ENCODE measurements at regions not wholly inside any gene's neighbourhood (a gene's known extent, or its start where the extent isn't known, plus 50 kb on each side); places are given as distances from the start of the nearest gene placed in this dataset.

DNA sequence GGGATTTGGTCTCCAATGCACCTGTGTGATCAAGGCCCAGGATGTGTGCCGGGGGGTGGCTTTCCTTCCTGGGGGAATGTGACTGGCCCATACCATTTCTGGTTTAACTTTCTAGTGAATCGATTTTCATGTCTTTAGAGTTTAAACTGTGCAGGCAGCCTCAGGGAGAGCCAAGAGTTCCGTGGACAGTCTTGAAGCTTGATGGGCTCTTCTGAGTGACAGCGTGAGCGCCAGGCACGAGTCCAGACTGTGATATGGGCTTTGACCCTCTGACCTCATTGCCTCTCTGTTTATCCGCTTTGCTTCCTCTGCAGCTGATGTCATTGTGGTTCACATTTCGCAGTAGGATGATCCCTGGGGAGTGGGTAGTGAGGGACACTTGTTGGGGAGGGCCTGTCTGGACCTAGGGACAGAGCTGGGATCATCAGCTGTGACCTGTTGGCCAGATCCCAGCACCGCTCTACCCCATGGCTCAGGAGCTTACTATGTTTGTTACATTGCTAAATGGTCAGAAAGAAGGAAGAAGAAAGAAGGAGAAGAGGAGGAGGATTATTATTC is 80.6 kb upstream of the CLDN5 start:
- H3K36me3 ChIP-seq = no peaks in the 10 kb centered on the region
- intact Hi-C loops (cut with micrococcal nuclease) = no loop called here
- no peaks in the 10 kb centered on the region for H3K9me3 ChIP-seq (replicated peaks)
- peaks cover 37% of the 10 kb centered on the region for H3K27me3 ChIP-seq (ENCODE audit: low read depth)
- no peak for DNase-seq
- H3K27ac ChIP-seq (replicated peaks) = no peak overlapping the region
- H3K4me1 ChIP-seq = peaks cover 26% of the 10 kb centered on the region
- no peak overlapping the region for H3K4me3 ChIP-seq
- TF ChIP-seq, protein P1, sequence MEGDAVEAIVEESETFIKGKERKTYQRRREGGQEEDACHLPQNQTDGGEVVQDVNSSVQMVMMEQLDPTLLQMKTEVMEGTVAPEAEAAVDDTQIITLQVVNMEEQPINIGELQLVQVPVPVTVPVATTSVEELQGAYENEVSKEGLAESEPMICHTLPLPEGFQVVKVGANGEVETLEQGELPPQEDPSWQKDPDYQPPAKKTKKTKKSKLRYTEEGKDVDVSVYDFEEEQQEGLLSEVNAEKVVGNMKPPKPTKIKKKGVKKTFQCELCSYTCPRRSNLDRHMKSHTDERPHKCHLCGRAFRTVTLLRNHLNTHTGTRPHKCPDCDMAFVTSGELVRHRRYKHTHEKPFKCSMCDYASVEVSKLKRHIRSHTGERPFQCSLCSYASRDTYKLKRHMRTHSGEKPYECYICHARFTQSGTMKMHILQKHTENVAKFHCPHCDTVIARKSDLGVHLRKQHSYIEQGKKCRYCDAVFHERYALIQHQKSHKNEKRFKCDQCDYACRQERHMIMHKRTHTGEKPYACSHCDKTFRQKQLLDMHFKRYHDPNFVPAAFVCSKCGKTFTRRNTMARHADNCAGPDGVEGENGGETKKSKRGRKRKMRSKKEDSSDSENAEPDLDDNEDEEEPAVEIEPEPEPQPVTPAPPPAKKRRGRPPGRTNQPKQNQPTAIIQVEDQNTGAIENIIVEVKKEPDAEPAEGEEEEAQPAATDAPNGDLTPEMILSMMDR (IDR thresholded peaks at IDR 0.05; ENCODE audit: borderline replicate concordance) = no peak

DNA sequence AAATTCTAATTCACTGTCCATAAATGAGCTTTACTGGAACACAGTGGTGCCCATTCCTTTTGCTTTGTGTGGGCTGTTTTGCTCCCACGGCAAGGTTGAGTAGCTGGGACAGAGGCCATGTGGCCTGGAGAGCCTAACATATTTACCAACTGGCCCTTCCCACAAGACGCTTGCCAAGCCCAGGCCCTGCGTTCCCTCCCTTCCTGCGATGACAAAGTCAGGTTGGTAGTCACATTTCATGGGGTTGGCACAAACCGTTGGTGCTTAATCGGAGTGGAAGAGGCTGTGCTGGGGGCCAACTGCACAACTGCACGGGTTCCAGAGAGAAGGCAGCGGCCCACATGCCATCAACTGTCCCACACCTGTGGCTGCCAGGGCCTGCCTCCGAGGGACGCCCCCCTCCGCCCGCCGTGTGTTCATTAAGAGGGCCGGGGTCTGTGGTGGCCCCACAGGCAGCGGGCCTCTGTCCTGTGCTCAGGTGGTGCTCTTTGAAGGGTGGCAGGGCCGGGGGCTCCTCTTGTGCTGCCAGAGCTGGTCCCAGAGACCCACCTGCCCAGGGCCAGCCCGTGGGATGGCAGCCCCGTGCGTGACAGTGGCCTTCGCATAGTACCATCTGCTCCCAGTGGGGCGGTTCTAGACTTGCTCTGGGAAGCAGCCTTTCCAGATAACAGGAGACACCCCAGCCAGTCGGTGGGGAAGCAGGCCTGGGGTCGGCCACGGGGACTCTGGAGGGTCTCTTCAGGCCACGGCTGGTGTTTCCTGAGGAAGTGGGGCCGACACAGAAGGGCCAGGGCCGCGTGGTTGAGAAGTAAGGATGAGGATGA is 81.5 kb upstream of the CLDN5 start:
- H3K9me3 ChIP-seq (replicated peaks) = no peaks in the 10 kb centered on the region
- peaks cover 32% of the 10 kb centered on the region for H3K27me3 ChIP-seq (ENCODE audit: low read depth)
- H3K27ac ChIP-seq (replicated peaks) = no peak overlapping the region
- H3K4me3 ChIP-seq = no peak overlapping the region
- intact Hi-C loops (cut with micrococcal nuclease) = no loop called here
- TF ChIP-seq, protein P1 (IDR thresholded peaks at IDR 0.05; ENCODE audit: borderline replicate concordance) = no peak
- no peak for DNase-seq
- H3K36me3 ChIP-seq = no peaks in the 10 kb centered on the region
- peaks cover 26% of the 10 kb centered on the region for H3K4me1 ChIP-seq

DNA sequence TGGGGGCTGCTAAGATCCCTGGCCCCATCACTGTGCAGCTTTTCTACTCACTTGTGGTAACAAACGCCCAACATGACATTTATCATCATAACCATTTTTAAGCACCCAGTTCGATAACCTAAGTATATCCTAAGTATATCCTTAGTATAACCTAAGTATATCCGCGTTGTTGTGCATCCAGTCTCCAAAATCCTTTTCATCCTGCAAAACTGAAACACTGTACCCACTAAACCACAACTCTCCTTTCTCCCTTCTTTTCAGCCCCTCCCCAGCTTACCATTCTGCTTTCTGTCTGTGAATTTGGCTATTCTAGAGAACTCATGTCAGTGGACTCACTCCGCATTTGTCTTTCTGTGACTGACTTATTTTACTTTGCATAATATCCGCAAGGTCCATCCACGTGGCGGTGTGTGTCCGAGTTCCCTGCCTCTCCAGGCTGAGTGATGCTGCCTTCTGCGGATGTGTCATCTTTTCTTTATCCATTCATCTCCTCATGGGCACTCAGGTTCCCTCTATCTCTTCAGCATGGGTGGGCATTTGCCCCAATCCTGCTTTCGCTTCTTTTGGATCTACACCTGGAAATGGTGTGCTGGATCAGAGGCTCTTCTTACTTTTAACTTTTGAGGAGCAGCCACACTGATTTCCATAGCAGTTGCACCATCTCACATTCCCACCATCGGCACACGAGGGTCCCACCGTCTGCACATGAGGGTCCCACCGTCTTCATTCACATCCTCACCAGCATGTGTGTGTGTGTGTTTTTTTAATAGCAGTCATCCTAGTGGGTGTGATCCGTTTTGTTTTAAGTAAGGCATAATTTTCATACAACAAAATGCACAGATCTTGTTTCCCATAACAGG is 82.4 kb upstream of the CLDN5 start:
- DNase-seq = no peak
- TF ChIP-seq, protein P1 (IDR thresholded peaks at IDR 0.05; ENCODE audit: borderline replicate concordance) = no peak
- Histone ChIP-seq H3K27ac (replicated peaks) (no peak overlapping the region), H3K27me3 (ENCODE audit: low read depth) (peaks cover 32% of the 10 kb centered on the region), H3K36me3 (no peaks in the 10 kb centered on the region), H3K9me3 (replicated peaks) (no peaks in the 10 kb centered on the region), H3K4me1 (peaks cover 26% of the 10 kb centered on the region), H3K4me3 (no peak overlapping the region)
- intact Hi-C loops (cut with micrococcal nuclease) = no loop called here

DNA sequence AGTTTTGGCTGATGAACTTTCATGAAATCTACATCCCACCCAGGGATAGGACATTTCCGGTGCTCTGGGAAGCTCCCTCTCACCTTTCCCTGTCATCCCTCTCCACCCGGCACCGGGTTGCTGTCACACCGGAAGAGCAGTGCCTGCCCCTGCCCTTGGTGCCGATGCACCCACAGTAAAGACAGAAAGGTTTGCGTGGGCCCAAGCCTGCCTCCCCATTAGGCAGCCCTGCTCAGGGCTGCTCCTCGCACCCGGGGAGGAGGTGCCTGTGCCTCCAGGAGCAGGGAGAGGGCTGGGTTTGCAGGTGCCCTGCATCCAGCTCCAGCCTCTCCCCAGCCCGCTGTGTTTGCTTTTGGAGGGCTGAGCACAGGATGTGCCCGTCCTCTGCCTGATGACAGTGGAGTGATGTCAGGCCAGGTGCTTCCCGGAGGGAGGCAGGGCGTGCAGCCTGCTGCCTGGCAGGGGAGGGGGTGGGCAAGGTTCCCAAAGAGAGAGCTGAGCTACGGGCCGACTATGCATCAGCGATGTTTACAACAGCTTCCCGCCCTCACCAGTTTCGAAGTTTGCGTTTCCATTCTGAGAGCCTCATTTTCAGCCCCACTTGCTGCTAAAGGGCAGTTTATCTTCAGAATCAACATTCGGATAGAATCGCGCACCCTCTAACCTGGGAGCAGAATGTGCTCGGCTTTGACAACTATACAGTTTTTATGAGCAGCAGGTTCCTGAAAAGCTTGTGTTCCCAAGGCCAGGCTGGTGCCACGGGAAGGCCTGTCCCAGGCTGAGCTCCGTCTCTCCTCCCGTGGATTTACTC is 83.2 kb upstream of the CLDN5 start:
- TF ChIP-seq, protein P1 (IDR thresholded peaks at IDR 0.05; ENCODE audit: borderline replicate concordance) = no peak
- Histone ChIP-seq H3K36me3 (no peaks in the 10 kb centered on the region), H3K9me3 (replicated peaks) (no peaks in the 10 kb centered on the region), H3K27ac (replicated peaks) (no peak overlapping the region), H3K4me3 (no peak overlapping the region), H3K27me3 (ENCODE audit: low read depth) (peaks cover 32% of the 10 kb centered on the region), H3K4me1 (peaks cover 26% of the 10 kb centered on the region)
- intact Hi-C loops (cut with micrococcal nuclease) = no loop called here
- no peak for DNase-seq
